Osteoblast (primary cell): ENCODE measurements at regions not wholly inside any gene's neighbourhood (a gene's known extent, or its start where the extent isn't known, plus 50 kb on each side); places are given as distances from the start of the nearest gene placed in this dataset.

Experiments
- DNase-seq: peaks from one replicate; pipeline ENCODE4 v3.0.0; 2011; ENCODE audit warnings: low spot score, mixed read lengths; ENCODE audit not compliant: insufficient read length; ENCODE audit errors: missing footprints
- H2AFZ ChIP-seq: 2 replicates; pipeline ENCODE4 v1.6.0; 2011; ENCODE audit warnings: mild to moderate bottlenecking, low read length
- H3K27ac ChIP-seq: 2 replicates; pipeline ENCODE4 v1.5.1; 2011; ENCODE audit warnings: mild to moderate bottlenecking, low read depth, low read length, moderate library complexity
- H3K27me3 ChIP-seq: 2 replicates; pipeline ENCODE4 v1.6.0; 2012; ENCODE audit warnings: mild to moderate bottlenecking, control low read depth, inconsistent platforms, low read length, moderate library complexity; ENCODE audit not compliant: insufficient read depth
- H3K36me3 ChIP-seq: 2 replicates; pipeline ENCODE4 v1.5.1; 2011; ENCODE audit warnings: mild to moderate bottlenecking, low read length, control low read depth, moderate library complexity; ENCODE audit not compliant: insufficient read depth
- H3K4me1 ChIP-seq: 2 replicates; pipeline ENCODE4 v1.5.1; 2011; ENCODE audit warnings: mild to moderate bottlenecking, low read length, control low read depth, moderate library complexity; ENCODE audit not compliant: insufficient read depth
- H3K4me2 ChIP-seq: 2 replicates; pipeline ENCODE4 v1.6.0; 2011; ENCODE audit warnings: mild to moderate bottlenecking, low read length; ENCODE audit not compliant: insufficient read depth
- H3K4me3 ChIP-seq: fragments of 200-600 bp; sonication (generic); 3 replicates; pipeline ENCODE4 v1.5.1; 2012; ENCODE audit warnings: mild to moderate bottlenecking, low read length, inconsistent platforms; ENCODE audit not compliant: insufficient read depth
- H3K79me2 ChIP-seq: 2 replicates; pipeline ENCODE4 v1.6.0; 2012; ENCODE audit warnings: mild to moderate bottlenecking, low read length, control low read depth, inconsistent platforms; ENCODE audit not compliant: insufficient read depth
- H3K9me3 ChIP-seq: 2 replicates; pipeline ENCODE4 v1.5.1; 2011; ENCODE audit warnings: low read depth, low read length, control low read depth
- H4K20me1 ChIP-seq: 2 replicates; pipeline ENCODE4 v1.6.0; 2012; ENCODE audit warnings: mild to moderate bottlenecking, low read length, control low read depth; ENCODE audit not compliant: insufficient read depth
- TF ChIP-seq, protein P1 (sequence below): IDR thresholded peaks from 2 replicates; pipeline ENCODE4 v1.5.1; 2011; ENCODE audit warnings: mild to moderate bottlenecking, low read depth, low read length, moderate library complexity; ENCODE audit errors: extremely low read depth

DNA sequence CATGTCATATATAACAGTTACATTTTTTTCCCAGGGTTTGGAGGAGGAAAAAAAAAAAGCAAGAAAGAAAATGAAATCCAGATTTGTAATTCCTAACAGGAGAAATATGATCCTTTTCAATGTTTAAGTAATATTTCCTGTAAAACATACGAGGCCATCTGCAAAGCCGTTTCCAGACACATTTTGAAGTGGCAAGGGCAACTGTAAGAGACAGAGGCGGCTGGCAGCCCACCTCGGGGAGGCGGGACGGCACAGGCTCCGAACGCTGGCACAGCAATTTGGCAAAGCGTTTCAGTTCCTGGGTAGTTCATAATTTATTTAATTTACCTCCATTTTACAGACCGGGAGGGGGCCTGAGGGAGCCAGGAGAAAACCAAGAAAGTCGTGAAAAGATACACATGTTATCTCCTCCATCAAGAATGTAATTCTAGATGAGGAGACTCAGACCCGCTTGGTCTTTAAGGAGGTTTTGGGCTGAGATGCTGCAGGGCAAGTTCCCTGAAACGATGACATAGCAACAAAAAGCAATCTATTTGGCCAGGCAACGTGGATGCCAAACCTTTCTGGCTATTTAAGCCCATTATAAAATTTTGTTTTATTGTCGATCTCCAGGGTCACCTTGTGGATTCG is 448.5 kb upstream of the MKI67 start:
- no peak overlapping the region for H3K4me2 ChIP-seq
- H3K36me3 ChIP-seq, result no peaks in the 10 kb centered on the region
- no peaks in the 10 kb centered on the region for H3K79me2 ChIP-seq
- H3K4me1 ChIP-seq, result no peaks in the 10 kb centered on the region
- H3K4me3 ChIP-seq, result no peak overlapping the region
- no peak overlapping the region for H2AFZ ChIP-seq
- H3K27me3 ChIP-seq, result no peaks in the 10 kb centered on the region
- no peaks in the 10 kb centered on the region for H4K20me1 ChIP-seq
- H3K9me3 ChIP-seq, result no peaks in the 10 kb centered on the region
- TF ChIP-seq, protein P1, sequence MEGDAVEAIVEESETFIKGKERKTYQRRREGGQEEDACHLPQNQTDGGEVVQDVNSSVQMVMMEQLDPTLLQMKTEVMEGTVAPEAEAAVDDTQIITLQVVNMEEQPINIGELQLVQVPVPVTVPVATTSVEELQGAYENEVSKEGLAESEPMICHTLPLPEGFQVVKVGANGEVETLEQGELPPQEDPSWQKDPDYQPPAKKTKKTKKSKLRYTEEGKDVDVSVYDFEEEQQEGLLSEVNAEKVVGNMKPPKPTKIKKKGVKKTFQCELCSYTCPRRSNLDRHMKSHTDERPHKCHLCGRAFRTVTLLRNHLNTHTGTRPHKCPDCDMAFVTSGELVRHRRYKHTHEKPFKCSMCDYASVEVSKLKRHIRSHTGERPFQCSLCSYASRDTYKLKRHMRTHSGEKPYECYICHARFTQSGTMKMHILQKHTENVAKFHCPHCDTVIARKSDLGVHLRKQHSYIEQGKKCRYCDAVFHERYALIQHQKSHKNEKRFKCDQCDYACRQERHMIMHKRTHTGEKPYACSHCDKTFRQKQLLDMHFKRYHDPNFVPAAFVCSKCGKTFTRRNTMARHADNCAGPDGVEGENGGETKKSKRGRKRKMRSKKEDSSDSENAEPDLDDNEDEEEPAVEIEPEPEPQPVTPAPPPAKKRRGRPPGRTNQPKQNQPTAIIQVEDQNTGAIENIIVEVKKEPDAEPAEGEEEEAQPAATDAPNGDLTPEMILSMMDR, result no peak
- H3K27ac ChIP-seq, result no peak overlapping the region
- no peak for DNase-seq

DNA sequence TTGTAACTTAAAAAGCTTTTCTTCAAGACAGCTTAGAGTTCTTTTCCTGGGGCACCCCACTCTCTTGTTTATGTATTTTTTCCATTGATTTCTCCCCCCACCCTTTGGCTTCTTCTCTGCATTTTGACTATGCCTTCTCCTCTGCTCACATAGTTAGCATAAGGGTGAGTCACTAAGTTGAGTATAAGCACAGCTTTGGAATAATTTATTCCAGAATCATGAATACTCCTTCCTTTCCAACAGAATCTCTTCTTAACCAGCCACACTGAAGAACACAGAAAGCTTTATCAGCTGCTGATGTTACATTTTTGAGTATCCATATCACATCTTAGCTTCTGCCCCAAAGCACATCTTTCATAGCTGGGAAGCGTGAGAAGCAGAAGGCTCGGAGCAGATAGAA is 449.5 kb upstream of the MKI67 start:
- H3K9me3 ChIP-seq, result no peaks in the 10 kb centered on the region
- DNase-seq, result no peak
- no peak overlapping the region for H3K4me3 ChIP-seq
- no peaks in the 10 kb centered on the region for H3K27me3 ChIP-seq
- H3K79me2 ChIP-seq, result no peaks in the 10 kb centered on the region
- TF ChIP-seq, protein P1, result no peak
- H4K20me1 ChIP-seq, result no peaks in the 10 kb centered on the region
- no peaks in the 10 kb centered on the region for H3K36me3 ChIP-seq
- H2AFZ ChIP-seq, result no peak overlapping the region
- H3K4me2 ChIP-seq, result no peak overlapping the region
- H3K27ac ChIP-seq, result no peak overlapping the region
- H3K4me1 ChIP-seq, result no peaks in the 10 kb centered on the region

DNA sequence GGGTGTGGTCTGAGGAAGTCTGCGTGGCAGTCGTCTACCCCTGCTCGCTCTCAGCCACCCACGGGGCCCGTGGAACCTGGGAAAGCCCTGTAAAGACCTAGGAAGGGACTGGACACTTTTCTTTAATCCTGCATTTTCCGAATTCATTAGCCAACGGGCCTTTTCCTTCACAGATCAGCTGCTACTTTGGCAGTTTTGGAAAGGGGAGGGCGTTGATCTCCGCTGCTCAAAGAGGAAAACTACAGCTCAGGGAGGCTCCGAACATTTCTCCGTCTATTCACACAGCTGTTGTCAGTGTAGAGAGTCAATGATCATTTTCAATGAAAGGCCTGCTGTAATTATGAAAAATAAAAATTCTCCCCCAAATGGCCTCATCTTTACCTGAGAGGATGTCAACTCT is 450.1 kb upstream of the MKI67 start:
- no peak for DNase-seq
- Histone ChIP-seq H3K4me2 (no peak overlapping the region), H4K20me1 (no peaks in the 10 kb centered on the region), H3K4me1 (no peaks in the 10 kb centered on the region), H3K27ac (no peak overlapping the region), H3K79me2 (no peaks in the 10 kb centered on the region), H3K4me3 (no peak overlapping the region), H3K36me3 (no peaks in the 10 kb centered on the region), H3K27me3 (no peaks in the 10 kb centered on the region), H3K9me3 (no peaks in the 10 kb centered on the region), H2AFZ (no peak overlapping the region)
- TF ChIP-seq, protein P1, result no peak

DNA sequence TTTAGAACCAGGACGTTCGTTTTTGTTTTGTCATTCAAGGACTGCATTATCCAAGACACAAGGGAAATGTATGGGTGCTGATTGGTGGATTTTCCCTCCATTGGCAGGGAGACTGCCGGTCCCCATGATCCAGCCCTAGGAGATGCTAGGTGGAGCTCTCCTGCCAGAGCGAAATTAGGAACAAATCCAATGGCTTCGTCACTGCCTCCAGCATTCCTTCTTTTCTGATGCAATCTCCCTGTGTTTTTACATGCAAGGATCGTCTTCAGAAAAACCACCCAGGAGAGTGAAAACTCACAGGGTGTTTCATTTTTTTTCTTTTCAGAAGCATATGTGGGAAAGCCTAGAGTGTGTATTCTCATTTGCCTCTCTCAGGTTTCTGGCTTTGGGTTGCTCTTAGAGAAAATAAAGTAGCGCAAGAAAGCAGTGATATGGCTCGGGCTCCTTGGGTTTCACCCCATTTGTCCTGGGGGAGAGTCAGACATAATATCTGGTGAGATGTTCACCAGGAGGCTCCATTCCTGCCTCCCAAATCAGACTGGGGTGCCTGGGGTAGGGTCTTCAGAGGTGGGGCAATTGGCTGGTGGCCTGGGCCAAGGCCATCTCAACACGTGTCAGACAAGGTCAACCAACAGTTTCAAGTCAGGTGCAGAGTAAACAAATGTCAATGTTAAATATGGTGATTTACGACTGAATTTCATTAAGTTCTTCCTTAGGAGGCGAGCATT is 450.9 kb upstream of the MKI67 start:
- no peak for DNase-seq
- TF ChIP-seq, protein P1, result no peak
- no peaks in the 10 kb centered on the region for H3K9me3 ChIP-seq

More for the DNA sequence above, 450.9 kb upstream of the MKI67 start:
- Histone ChIP-seq H3K4me1 (no peaks in the 10 kb centered on the region), H3K79me2 (no peaks in the 10 kb centered on the region), H4K20me1 (no peaks in the 10 kb centered on the region), H3K27ac (no peak overlapping the region), H3K36me3 (no peaks in the 10 kb centered on the region), H3K27me3 (no peaks in the 10 kb centered on the region), H3K4me3 (no peak overlapping the region), H2AFZ (no peak overlapping the region), H3K4me2 (no peak overlapping the region)
